ENCODE measurements at regions not wholly inside any gene's neighbourhood (a gene's known extent, or its start where the extent isn't known, plus 50 kb on each side); places are given as distances from the start of the nearest gene placed in this dataset.
"Not testable (repeated sequence)": the region's sequence is repeated elsewhere in the genome, so short reads cannot be mapped to it uniquely, and the experiment has no call there.

DNA sequence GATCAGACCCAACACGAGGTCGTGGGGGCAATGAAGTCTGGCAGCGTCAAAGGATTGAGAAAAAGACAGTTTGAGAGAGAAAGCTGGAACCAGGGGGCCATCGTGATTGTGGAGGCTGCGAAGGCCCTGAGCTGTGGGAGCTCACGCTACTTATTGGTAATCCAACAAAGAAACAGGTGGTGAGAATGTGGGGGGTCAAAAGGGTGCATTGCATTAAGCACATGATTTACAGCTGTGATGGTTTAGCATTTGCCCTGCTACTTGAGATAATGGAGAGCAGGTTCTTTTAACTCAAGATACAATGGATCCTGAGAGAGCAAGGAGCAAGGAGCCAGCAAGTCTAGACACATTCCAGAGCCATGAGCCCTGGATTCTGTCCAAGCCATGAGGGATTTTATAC is 276.8 kb upstream of the RRP15 start:
- DNase-seq; intact Hi-C loops (cut with DNase I): not testable (repeated sequence)

DNA sequence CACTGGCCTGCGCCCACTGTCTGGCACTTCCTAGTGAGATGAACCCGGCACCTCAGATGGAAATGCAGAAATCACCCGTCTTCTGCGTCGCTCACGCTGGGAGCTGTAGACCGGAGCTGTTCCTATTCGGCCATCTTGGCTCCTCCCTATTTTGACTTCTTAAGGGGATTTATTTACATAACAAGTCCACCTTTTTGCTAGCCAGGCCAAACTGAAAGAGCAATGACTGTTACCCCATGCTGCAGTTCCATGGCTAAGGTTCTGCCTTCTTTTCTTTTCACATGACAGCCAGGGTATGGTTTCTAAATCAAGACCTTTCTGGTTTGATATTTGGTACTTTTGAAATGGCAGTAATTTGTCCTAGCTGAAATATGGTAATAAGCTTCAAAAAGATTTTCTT is 270.0 kb upstream of the RRP15 start:
- intact Hi-C loops (cut with DNase I); DNase-seq: not testable (repeated sequence)

DNA sequence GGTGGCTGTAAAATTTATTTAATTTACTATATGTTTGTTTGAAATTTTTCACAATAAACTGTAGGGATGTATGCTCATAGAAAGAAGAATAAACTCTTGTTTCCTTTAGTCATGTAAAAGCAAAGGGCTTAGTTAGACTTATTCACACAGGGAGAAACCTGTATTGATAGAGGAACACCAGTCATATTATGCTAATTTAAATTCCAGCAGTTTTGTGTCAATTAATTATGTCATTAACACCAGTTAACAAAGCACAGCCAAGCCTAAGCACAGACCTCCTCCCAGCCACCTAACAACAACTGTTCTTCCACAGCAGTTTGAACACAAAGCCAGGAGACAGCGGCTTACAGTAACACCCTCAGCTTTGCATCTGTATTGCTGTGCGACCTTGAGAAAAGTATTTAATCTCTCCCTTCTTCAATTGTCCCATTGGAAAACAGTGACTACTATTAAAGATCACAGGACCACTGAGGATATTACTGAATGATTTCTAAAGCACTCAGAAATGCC is 260.8 kb upstream of the RRP15 start:
- DNase-seq, result no peak
- intact Hi-C loops (cut with DNase I), result no loop called here

DNA sequence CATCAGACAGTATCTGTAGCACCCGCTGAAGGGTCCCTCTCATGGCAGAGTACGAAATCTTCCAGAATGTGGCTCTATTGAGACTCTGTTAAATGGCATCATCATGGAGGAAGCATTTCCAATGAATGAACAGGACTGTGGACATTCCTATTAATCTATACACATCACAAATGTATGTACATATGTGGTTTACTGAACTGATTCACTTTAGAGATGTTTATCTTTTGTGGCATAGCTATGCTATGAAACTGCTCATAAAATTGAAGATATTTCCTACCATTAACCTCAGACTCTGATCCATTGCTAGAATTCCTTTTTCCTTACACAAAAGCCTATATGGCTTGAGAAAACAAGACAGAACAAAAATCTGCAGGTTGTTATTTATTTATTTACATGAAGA is 259.6 kb upstream of the RRP15 start:
- intact Hi-C loops (cut with DNase I), result no loop called here
- no peak for DNase-seq

DNA sequence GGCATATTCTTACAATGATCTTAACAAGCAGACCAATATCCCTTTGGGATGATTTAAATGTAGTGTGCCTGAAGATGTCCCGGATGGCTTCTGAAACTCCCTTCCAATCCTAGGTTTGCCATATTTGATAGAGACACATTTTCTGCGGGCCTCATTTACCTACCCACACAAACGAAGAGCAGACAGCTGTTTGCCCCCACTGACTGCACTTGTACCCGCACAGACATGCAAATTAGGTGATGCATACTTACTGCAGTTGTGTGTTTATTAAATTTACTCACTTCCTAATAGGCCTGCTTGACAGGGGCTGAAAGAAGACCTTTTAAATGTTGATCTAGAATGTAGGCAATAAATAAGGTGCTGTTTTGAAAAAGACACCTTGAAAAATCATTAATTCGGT is 257.9 kb upstream of the RRP15 start:
- intact Hi-C loops (cut with DNase I), result no loop called here

DNA sequence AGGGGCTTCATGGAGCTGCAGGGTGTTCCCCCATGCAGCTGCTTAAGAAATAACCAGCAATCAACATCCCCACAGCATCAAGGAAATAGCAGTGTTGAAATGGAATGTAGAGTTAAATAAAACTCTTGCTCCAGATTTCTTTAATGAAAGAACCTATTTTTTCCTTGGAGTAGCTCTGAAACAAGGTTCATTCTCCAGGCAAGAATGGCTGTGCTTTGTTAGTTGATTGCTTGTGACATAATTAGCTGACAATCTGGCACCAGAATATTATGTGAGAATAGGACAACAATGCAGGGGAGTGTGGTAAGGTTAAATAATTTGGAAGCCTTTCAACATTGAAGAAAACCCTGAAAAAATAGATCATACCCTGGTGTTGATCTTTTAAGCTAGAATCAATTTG is 254.2 kb upstream of the RRP15 start:
- intact Hi-C loops (cut with DNase I), result no loop called here
- no peak for DNase-seq

More for the DNA sequence above, 257.9 kb upstream of the RRP15 start:
- no peak for DNase-seq

DNA sequence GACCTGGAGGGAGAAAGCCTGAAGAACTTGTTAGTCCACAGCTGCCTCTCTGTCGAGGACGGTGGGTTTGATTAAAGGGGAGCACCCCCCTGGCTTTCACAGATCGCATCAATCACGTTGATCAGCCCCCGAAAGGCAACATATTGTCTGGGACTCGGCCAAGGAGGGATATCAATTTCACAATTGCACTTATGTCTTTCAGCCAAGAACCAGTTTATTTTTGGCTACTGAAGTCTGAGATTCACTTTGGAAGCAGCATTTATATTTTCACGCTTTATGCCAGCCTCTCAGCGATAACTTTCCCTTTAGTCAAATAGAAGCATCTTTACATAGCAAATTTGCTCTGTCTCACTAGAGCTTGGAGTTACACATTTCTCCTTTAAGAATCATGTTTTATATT is 253.2 kb upstream of the RRP15 start:
- no peak for DNase-seq
- intact Hi-C loops (cut with DNase I), result no loop called here

DNA sequence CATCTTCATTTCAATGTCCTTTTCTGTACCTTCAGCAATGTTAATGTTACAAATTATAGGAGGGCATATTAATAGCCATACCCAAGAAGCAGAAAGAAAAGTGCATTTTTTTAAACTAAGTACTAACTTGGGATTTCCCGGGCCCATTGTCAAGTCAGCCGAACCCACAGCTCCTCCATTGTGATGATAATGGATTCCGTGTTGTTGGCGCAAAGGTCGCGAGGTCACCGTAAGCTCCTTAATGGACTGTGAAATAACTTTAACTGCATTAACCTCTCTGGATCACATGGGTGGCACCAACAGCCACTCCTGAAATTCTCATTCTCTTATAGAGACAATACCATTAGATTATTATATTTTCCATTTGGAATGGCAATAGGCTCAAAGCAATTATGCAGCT is 250.6 kb upstream of the RRP15 start:
- intact Hi-C loops (cut with DNase I), result no loop called here
- DNase-seq, result no peak

DNA sequence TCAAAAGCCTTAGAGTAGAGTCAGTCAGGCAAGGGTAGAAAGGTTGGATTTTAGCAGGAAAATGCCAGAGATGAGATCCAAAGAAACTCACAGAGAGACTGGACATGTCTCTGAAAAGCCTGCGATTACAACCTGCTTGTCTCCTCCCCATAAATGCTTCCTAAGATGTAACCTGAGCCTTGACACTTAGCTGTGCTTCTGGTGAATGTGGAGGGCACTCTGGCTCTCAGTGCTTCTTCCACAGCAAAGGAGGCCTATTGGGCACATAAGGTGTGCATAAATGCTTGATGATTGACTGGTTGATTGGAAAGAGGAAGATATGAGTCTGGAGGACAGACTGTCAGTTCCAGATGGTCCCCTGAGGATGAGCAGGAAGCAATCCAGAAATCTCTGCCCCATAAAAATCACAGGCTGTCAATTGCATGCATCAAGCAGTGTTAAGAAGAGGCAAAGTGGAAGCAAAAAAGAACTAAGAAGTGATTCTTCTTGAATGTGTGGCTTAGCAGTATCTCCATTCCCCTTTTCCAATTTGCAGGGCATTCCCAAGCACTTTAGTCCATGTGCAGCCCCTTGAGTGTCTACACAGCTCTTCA is 236.2 kb upstream of the RRP15 start:
- DNase-seq, result no peak
- intact Hi-C loops (cut with DNase I), result no loop called here

DNA sequence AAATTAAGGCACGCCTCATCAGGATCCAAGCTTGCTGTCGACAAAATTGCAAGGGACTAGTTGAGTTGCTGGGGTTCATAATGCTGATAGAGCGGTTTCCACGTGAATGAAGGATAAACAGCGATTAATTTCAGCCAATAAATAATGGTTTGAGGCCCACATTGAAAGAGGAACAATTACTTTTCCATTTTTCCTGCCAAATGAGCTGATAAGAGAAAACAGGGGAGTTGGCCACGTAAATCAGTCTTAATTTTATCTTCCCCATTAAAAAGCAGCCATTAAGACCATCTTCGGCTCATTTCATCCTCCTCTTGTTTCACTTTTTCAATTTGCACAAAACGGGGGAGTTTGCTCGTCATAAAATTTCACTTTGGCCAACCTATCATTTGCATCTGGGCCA is 235.5 kb upstream of the RRP15 start:
- no peak for DNase-seq
- intact Hi-C loops (cut with DNase I), result no loop called here

DNA sequence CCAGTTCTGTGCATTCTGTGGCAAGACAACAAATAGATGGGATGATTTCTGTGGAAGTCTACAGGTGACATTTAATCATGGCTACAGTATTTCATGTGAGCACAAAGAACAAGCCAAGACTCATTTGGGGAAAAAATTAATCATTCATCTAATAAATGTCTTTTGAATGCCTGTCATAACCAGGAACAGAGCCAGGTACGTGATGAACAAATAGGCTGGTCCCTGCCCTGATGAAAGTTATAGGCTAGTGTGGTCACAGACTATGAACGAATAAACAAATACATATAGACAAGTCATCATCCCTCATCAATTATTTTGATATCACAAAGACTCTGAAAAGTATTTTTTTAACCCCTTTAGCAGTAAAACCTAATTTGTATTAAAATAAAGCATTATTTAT is 226.4 kb upstream of the RRP15 start:
- intact Hi-C loops (cut with DNase I), result no loop called here

DNA sequence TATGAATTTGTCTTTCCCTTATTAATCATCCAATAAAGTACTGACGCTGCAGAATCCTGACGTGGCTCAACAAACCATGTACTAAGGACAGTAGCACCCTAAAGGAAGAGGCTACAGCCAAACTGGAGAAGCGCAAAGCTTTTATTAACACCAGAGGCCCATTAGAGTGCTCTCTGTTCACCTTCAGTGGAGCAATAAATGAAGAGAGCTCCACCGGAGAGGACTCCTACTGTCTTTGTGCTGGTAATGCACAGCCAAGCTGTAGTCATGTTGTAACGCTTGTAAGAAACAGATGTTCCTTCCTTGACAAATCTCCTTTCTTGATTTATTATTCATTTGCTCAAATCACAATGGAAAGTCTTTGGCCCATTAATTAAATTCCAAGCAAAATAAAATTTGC is 220.7 kb upstream of the RRP15 start:
- no peak for DNase-seq
- intact Hi-C loops (cut with DNase I), result no loop called here

More for the DNA sequence above, 226.4 kb upstream of the RRP15 start:
- no peak for DNase-seq

DNA sequence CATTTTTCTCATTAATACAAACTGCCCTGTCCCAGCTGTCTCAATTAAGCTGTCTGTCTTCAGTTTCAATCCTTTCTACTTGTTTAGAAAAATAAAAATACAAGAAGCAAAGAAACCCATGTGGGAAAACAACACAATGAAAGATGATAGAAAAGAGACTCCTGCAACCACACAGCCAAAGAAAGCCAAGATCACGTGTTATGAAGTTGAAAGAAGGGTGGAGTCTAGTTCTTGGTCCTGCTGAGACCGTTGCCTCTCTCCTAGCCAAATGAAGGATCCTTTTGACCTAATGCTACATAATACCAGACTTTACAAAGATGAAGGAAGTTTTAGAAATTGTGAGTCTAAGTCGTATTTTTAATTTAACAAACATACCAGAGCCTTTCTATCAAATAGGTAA is 218.8 kb upstream of the RRP15 start:
- no peak for DNase-seq
- intact Hi-C loops (cut with DNase I), result no loop called here

DNA sequence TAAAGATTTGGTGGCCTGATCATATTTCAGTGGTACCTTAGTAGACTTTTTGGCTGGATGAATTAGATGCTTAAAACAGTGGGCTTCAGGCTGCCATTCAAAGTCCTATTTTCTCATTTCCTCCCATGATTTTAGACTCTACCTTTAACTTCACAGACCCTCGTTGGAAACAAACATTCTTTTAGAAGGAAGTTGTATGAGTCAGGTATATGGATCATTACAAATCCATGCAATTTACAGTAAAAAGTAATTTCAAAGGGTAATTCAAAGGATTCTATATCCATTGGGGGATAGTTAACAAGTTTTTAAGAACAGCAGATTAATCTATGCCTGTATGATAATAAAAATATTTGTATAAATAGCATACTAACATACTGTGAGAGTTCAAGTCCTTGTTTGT is 216.9 kb upstream of the RRP15 start:
- intact Hi-C loops (cut with DNase I), result no loop called here

DNA sequence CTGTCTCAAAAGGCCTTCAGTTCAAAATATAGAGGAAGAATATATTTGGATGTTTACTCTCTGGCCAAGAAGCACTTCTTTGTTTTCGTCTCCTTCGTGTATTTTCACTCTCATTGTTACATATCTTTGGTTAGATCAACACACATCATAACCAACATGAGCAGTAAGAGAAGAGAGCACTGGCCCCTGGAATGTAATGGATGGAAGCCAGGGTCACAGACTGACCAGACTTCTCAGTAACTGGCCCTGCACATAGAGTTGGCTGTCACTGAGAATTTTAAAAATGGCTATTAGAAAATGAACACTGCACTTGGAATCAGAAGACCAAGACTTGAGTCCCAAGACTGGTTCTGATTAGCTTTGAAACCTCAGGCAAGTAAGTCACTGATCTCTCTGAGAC is 215.9 kb upstream of the RRP15 start:
- no peak for DNase-seq
- intact Hi-C loops (cut with DNase I), result no loop called here

More for the DNA sequence above, 216.9 kb upstream of the RRP15 start:
- DNase-seq, result no peak

DNA sequence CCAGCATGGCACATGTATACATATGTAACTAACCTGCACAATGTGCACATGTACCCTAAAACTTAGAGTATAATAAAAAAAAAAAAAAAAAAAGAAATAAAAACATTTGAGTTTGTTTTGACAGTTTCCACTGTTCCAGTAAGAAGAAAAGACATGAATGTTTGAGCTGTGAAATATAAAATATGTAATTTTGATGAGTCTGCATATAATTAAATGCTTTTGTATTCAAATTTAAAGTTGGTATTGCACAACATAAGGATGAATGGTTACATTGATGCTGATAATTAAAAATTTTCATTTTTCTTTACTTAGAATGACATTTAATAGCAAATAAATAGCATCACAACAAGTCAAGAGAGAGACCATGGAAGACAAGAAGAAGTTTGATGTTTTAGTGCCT is 212.0 kb upstream of the RRP15 start:
- intact Hi-C loops (cut with DNase I), result no loop called here
- DNase-seq, result no peak

DNA sequence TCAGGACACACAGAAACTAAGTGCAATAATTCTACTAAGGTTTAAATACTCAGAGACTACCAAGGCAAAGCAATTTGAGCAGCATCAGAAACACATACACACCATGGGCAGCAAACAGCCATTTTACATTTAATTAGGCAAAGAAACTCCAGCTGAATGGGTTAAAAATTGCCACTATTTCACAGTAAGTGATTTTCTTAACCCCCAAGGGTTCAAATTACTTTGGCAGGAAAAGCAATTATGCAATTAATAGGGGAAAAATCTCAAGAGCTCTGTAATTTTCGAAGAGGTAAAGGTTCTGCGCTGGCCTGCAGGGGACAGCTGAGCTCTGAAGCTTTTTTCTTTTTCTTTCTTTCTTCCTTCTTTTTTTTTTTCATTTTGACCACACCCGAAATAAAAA is 206.2 kb upstream of the RRP15 start:
- DNase-seq, result no peak
- intact Hi-C loops (cut with DNase I), result no loop called here

DNA sequence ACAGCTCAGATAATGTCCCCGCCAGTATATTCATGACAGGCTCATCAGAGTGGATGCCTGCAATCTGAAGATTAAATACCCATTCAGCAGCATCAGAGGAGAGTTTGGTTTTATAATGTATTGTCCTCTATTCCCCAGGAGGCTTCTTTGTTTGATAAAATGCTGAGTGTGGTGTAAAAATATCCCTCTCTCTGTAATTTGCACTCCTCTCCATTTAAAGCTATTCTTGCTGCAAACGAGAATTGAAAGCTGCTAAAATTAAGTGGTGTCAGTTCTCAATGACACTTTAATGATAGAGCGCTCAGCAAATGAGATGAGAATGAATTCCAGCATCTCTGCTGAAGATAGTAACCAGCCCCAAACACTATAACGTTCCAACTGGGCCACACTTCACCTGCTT is 205.7 kb upstream of the RRP15 start:
- DNase-seq, result no peak
- intact Hi-C loops (cut with DNase I), result no loop called here

DNA sequence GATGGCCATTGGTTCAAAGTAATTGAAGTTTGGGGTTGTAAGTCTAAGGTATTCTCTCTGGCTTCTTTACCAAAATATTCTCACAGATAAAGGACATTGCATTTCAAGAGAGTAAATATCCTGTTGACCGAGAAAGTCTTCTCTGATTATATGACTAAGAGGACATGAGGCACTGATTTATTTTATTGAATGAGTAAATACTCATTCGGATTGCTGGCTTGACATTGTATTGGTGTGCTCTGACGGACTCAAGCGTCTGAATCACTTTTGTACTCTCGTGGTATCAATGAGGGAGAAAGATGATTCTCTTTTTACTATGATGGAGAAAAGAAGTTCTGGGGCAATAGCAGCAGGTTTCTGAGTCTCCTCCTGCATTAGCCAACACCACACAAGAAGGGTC is 205.3 kb upstream of the RRP15 start:
- intact Hi-C loops (cut with DNase I), result no loop called here
- DNase-seq, result no peak

DNA sequence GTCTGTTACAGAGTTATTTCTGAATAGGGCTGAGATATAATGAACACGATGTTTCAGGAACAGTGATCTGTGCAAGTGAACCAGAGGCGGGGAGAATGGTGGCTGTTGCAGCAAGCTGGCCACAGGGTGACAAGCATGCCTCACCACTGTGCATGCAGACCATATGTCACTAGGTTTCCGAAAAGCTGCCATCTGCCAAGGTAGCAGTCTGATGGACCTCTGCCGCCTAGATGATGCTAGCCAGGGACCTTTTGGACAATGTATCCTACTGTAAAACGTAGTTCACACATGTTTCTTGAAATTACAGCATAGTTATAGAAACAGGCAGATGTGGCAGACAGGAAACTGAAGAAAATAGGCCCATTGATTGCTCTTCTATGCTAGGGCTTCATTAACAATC is 204.2 kb upstream of the RRP15 start:
- intact Hi-C loops (cut with DNase I), result no loop called here
- no peak for DNase-seq

DNA sequence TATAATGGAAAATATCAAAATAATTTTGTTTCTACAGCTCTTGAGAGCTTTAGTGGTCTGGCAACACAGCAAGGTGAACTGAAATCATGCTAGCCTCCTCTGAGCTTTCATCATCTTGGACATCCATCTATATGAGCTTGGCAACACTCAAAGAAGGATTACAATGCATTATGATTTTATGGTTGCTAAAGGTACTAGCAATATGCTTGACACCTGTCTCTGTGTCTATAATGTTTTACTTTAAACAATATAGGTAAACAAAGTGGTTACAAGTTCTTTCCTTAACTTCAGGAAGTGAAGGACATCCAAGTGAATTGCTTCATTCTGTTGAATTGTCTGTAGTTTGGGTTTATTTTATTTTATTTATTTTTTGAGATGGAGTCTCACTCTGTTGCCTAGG is 203.7 kb upstream of the RRP15 start:
- intact Hi-C loops (cut with DNase I), result no loop called here

DNA sequence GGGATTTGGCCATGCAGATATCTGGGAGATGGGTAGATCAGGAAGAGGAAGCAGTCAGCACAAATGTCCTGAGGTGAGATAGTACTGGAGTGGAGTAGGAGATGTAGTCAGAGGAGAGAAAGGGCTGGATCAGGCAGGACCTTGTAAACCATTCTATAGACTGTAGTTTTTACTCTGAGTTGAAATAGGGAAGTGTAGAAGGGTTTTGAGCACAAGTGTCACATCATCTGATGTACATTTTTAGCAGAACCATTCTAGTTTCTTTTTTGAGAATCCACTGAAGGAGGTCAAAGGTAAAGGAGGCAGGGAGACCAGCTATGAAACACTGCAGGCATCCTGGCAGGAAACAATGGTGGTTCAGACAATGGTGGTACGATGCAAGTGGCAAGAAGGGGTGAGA is 194.6 kb upstream of the RRP15 start:
- no peak for DNase-seq
- intact Hi-C loops (cut with DNase I), result loop anchor here (10.0 kb wide), 1 partner anchor 64 kb away; no protein-coding TSS in a partner anchor

More for the DNA sequence above, 203.7 kb upstream of the RRP15 start:
- no peak for DNase-seq
